Renal pelvis (tissue), 1 donor: ENCODE measurements at regions not wholly inside any gene's neighbourhood (a gene's known extent, or its start where the extent isn't known, plus 50 kb on each side); places are given as distances from the start of the nearest gene placed in this dataset.

ENCODE experiments used
- DNase-seq: peaks from one replicate; pipeline ENCODE4 v3.0.0-alpha.2; 2013

- no peak for DNase-seq
Measured at GRCh38 chr22:49640366-49641095, 187.1 kb downstream of the BRD1 start.

- no peak for DNase-seq
Measured at GRCh38 chr22:49639956-49640355, 187.7 kb downstream of the BRD1 start.

- DNase-seq = no peak
Measured at GRCh38 chr22:49638788-49639187, 188.9 kb downstream of the BRD1 start.

GRCh38 chr22:49638001-49638400, 189.7 kb downstream of the BRD1 start:
- no peak for DNase-seq

GRCh38 chr22:49637255-49637760, 190.4 kb downstream of the BRD1 start:
- no peak for DNase-seq

- DNase-seq = no peak
Measured at GRCh38 chr22:49636649-49637048, 191.0 kb downstream of the BRD1 start.

GRCh38 chr22:49636214-49636613, 191.5 kb downstream of the BRD1 start:
- no peak for DNase-seq

- DNase-seq = no peak
Measured at GRCh38 chr22:49634006-49634772, 193.5 kb downstream of the BRD1 start.

GRCh38 chr22:49633010-49633324, 194.7 kb downstream of the BRD1 start:
- DNase-seq = no peak

- DNase-seq = peak; percentile 73
Measured at GRCh38 chr22:49632199-49633009, 195.3 kb downstream of the BRD1 start.

- DNase-seq = no peak
Measured at GRCh38 chr22:49630448-49630946, 197.2 kb downstream of the BRD1 start.

- DNase-seq = no peak
Measured at GRCh38 chr22:49629586-49630447, 197.9 kb downstream of the BRD1 start.

GRCh38 chr22:49629261-49629570, 198.5 kb downstream of the BRD1 start:
- no peak for DNase-seq

- DNase-seq = peak; percentile 19
Measured at GRCh38 chr22:49628391-49629260, 199.0 kb downstream of the BRD1 start.

- DNase-seq = no peak
Measured at GRCh38 chr22:49627217-49628181, 200.2 kb downstream of the BRD1 start.

GRCh38 chr22:49626361-49627216, 201.1 kb downstream of the BRD1 start:
- no peak for DNase-seq

- no peak for DNase-seq
Measured at GRCh38 chr22:49624421-49625177, 203.1 kb downstream of the BRD1 start.
